ENCODE measurements at regions not wholly inside any gene's neighbourhood (a gene's known extent, or its start where the extent isn't known, plus 50 kb on each side); places are given as distances from the start of the nearest gene placed in this dataset.

GRCh38 chr11:80637571-80637970, 1196.7 kb upstream of the TENM4 start:
- no peaks in the 10 kb centered on the region for H3K27me3 ChIP-seq (ENCODE audit: insufficient read depth, poor library complexity, severe bottlenecking)
- DNase-seq (ENCODE audit: low read depth in 1 of 2, low spot score in 1 of 2), result no peak
- TF ChIP-seq SPI1 (IDR thresholded peaks at IDR 0.05; ENCODE audit: borderline replicate concordance, low read depth) (no peak), REST (IDR thresholded peaks at IDR 0.05; ENCODE audit: insufficient replicate concordance, low read depth) (no peak), POLR2AphosphoS5 (IDR thresholded peaks at IDR 0.05; ENCODE audit: low read depth) (no peak), GABPA (IDR thresholded peaks at IDR 0.05; ENCODE audit: low read depth) (no peak), CTCF (IDR thresholded peaks at IDR 0.05; ENCODE audit: insufficient read depth, low read length) (no peak)
- H3K4me3 ChIP-seq (replicated peaks; ENCODE audit: insufficient read depth, low read length), result no peak overlapping the region
- no peak overlapping the region for H3K27ac ChIP-seq (replicated peaks)

- no peak overlapping the region for H3K4me3 ChIP-seq (replicated peaks; ENCODE audit: insufficient read depth, low read length)
- H3K27me3 ChIP-seq (ENCODE audit: insufficient read depth, poor library complexity, severe bottlenecking), result no peaks in the 10 kb centered on the region
- no peak overlapping the region for H3K27ac ChIP-seq (replicated peaks)
- DNase-seq (ENCODE audit: low read depth in 1 of 2, low spot score in 1 of 2), result no peak
- no peak for TF ChIP-seq SPI1 (IDR thresholded peaks at IDR 0.05; ENCODE audit: borderline replicate concordance, low read depth)
These were observed 1196.2 kb upstream of the TENM4 start for GRCh38 chr11:80636999-80637398.

GRCh38 chr11:80635178-80635577, 1194.3 kb upstream of the TENM4 start:
- H3K4me3 ChIP-seq (replicated peaks; ENCODE audit: insufficient read depth, low read length), result no peak overlapping the region

GRCh38 chr11:80632691-80633090, 1191.9 kb upstream of the TENM4 start:
- H3K4me3 ChIP-seq (replicated peaks; ENCODE audit: insufficient read depth, low read length), result no peak overlapping the region
- no peak for DNase-seq (ENCODE audit: low read depth in 1 of 2, low spot score in 1 of 2)
- H3K27me3 ChIP-seq (ENCODE audit: insufficient read depth, poor library complexity, severe bottlenecking), result no peaks in the 10 kb centered on the region
- no peak overlapping the region for H3K27ac ChIP-seq (replicated peaks)
- no peak for TF ChIP-seq REST (IDR thresholded peaks at IDR 0.05; ENCODE audit: insufficient replicate concordance, low read depth)
- no peak for TF ChIP-seq POLR2AphosphoS5 (IDR thresholded peaks at IDR 0.05; ENCODE audit: low read depth)
- no peak for TF ChIP-seq GABPA (IDR thresholded peaks at IDR 0.05; ENCODE audit: low read depth)
- TF ChIP-seq CTCF (IDR thresholded peaks at IDR 0.05; ENCODE audit: insufficient read depth, low read length), result no peak
- no peak for TF ChIP-seq SPI1 (IDR thresholded peaks at IDR 0.05; ENCODE audit: borderline replicate concordance, low read depth)

More at GRCh38 chr11:80635178-80635577, 1194.3 kb upstream of the TENM4 start:
- DNase-seq (ENCODE audit: low read depth in 1 of 2, low spot score in 1 of 2), result no peak
- H3K27me3 ChIP-seq (ENCODE audit: insufficient read depth, poor library complexity, severe bottlenecking), result no peaks in the 10 kb centered on the region
- no peak for TF ChIP-seq GABPA (IDR thresholded peaks at IDR 0.05; ENCODE audit: low read depth)
- TF ChIP-seq POLR2AphosphoS5 (IDR thresholded peaks at IDR 0.05; ENCODE audit: low read depth), result no peak
- no peak overlapping the region for H3K27ac ChIP-seq (replicated peaks)

GRCh38 chr11:80632156-80632555, 1191.3 kb upstream of the TENM4 start:
- DNase-seq (ENCODE audit: low read depth in 1 of 2, low spot score in 1 of 2), result no peak
- TF ChIP-seq CTCF (IDR thresholded peaks at IDR 0.05; ENCODE audit: insufficient read depth, low read length), result no peak
- no peak for TF ChIP-seq GABPA (IDR thresholded peaks at IDR 0.05; ENCODE audit: low read depth)
- TF ChIP-seq REST (IDR thresholded peaks at IDR 0.05; ENCODE audit: insufficient replicate concordance, low read depth), result no peak
- TF ChIP-seq POLR2AphosphoS5 (IDR thresholded peaks at IDR 0.05; ENCODE audit: low read depth), result no peak
- no peak for TF ChIP-seq SPI1 (IDR thresholded peaks at IDR 0.05; ENCODE audit: borderline replicate concordance, low read depth)
- H3K4me3 ChIP-seq (replicated peaks; ENCODE audit: insufficient read depth, low read length), result no peak overlapping the region
- H3K27ac ChIP-seq (replicated peaks), result no peak overlapping the region
- H3K27me3 ChIP-seq (ENCODE audit: insufficient read depth, poor library complexity, severe bottlenecking), result no peaks in the 10 kb centered on the region

Data from HL-60 (cell line).